Activated naive CD4-positive, alpha-beta T cell treated with anti-CD3 and anti-CD28 coated beads for 36 hours (primary cell): ENCODE measurements at regions not wholly inside any gene's neighbourhood (a gene's known extent, or its start where the extent isn't known, plus 50 kb on each side); places are given as distances from the start of the nearest gene placed in this dataset.
A peak's percentile ranks its signal among the peaks of the same experiment; 100 is the strongest.

ENCODE experiments used
- CTCF ChIA-PET: fragments of 350-600 bp; sonication (Branson Sonifier 250); formaldehyde crosslinking; loops from one replicate; lab custom pipeline; 2021; ENCODE audit warnings: antibody characterized with exemption; lab: Charles Lee
- DNase-seq: peaks from one replicate; pipeline ENCODE4 v3.0.0-alpha.2; 2020
- H3K27ac Mint-ChIP-seq: one replicate; pipeline ENCODE4 v1.8.0; 2021; ENCODE audit warnings: mild to moderate bottlenecking, mixed read lengths
- H3K27me3 Mint-ChIP-seq: one replicate; pipeline ENCODE4 v1.8.0; 2021; ENCODE audit warnings: low read depth, mixed read lengths
- H3K36me3 Mint-ChIP-seq: one replicate; pipeline ENCODE4 v1.8.0; 2021; ENCODE audit warnings: low read depth, mixed read lengths
- H3K4me1 Mint-ChIP-seq: one replicate; pipeline ENCODE4 v1.8.0; 2021; ENCODE audit warnings: low read depth, mixed read lengths
- H3K4me3 Mint-ChIP-seq: one replicate; pipeline ENCODE4 v1.8.0; 2021; ENCODE audit warnings: mild to moderate bottlenecking, moderate library complexity, mixed read lengths
- H3K9me3 Mint-ChIP-seq: one replicate; pipeline ENCODE4 v1.8.0; 2021; ENCODE audit warnings: mixed read lengths
- intact Hi-C: fragments of 100-400 bp; cut with micrococcal nuclease; formaldehyde crosslinking; loops from one replicate; pipeline ENCODE4 v1.15.1; 2023

- H3K36me3 Mint-ChIP-seq = no peaks in the 10 kb centered on the region
- no peaks in the 10 kb centered on the region for H3K4me1 Mint-ChIP-seq
- no peaks in the 10 kb centered on the region for H3K9me3 Mint-ChIP-seq
- no peak overlapping the region for H3K27ac Mint-ChIP-seq
- CTCF ChIA-PET = no interaction called here
- DNase-seq = no peak
- H3K27me3 Mint-ChIP-seq = peaks cover 35% of the 10 kb centered on the region
- intact Hi-C loops = no loop called here
- no peak overlapping the region for H3K4me3 Mint-ChIP-seq
Measured at GRCh38 chr11:59302991-59303390, 55.7 kb upstream of the OR5AN1 start.

GRCh38 chr11:59295435-59295834, 63.3 kb upstream of the OR5AN1 start:
- Mint-ChIP-seq H3K4me3 (no peak overlapping the region), H3K27me3 (peaks cover 24% of the 10 kb centered on the region), H3K27ac (no peak overlapping the region), H3K36me3 (no peaks in the 10 kb centered on the region), H3K9me3 (no peaks in the 10 kb centered on the region), H3K4me1 (no peaks in the 10 kb centered on the region)
- intact Hi-C loops = no loop called here
- DNase-seq = no peak
- CTCF ChIA-PET = no interaction called here

- Mint-ChIP-seq H3K36me3 (no peaks in the 10 kb centered on the region), H3K27me3 (peaks cover 13% of the 10 kb centered on the region), H3K9me3 (no peaks in the 10 kb centered on the region), H3K4me3 (no peak overlapping the region), H3K4me1 (no peaks in the 10 kb centered on the region), H3K27ac (no peak overlapping the region)
- no peak for DNase-seq
- CTCF ChIA-PET = interaction anchor here (2.8 kb wide), 1 partner anchor 121 kb away, joined by 12 read pairs; the partner anchor contains the start of gene DTX4
- intact Hi-C loops = no loop called here
Measured at GRCh38 chr11:59292611-59293010, 66.1 kb upstream of the OR5AN1 start.

GRCh38 chr11:59291228-59291627, 67.5 kb upstream of the OR5AN1 start:
- CTCF ChIA-PET = interaction anchor here (1.1 to 3.5 kb wide), 2 partner anchors 120 to 133 kb away, joined by 3 to 11 read pairs; partner anchors contain the start of gene DTX4
- H3K36me3 Mint-ChIP-seq = no peaks in the 10 kb centered on the region

GRCh38 chr11:59289356-59290181, 69.1 kb upstream of the OR5AN1 start:
- Mint-ChIP-seq H3K27ac (no peak overlapping the region), H3K27me3 (peaks cover 9% of the 10 kb centered on the region), H3K36me3 (no peaks in the 10 kb centered on the region), H3K9me3 (no peaks in the 10 kb centered on the region), H3K4me3 (no peak overlapping the region), H3K4me1 (peaks cover 2% of the 10 kb centered on the region)
- DNase-seq = no peak
- CTCF ChIA-PET = interaction anchor here (1.1 to 3.5 kb wide), 3 partner anchors 118 to 140 kb away, joined by 3 to 11 read pairs (median 5); partner anchors contain the start of gene DTX4
- intact Hi-C loops = loop anchor here (10.0 kb wide), 1 partner anchor 385 kb away; no protein-coding TSS in a partner anchor

More at GRCh38 chr11:59291228-59291627, 67.5 kb upstream of the OR5AN1 start:
- no peak for DNase-seq
- no peak overlapping the region for H3K4me3 Mint-ChIP-seq
- no peaks in the 10 kb centered on the region for H3K4me1 Mint-ChIP-seq
- no peaks in the 10 kb centered on the region for H3K9me3 Mint-ChIP-seq
- intact Hi-C loops = no loop called here
- H3K27ac Mint-ChIP-seq = no peak overlapping the region
- peaks cover 5% of the 10 kb centered on the region for H3K27me3 Mint-ChIP-seq

- no peaks in the 10 kb centered on the region for H3K9me3 Mint-ChIP-seq
- H3K27ac Mint-ChIP-seq = no peak overlapping the region
- CTCF ChIA-PET = interaction anchor here (0.9 to 1.5 kb wide), 5 partner anchors 18 to 145 kb away, joined by 3 to 6 read pairs (median 6); partner anchors contain the start of gene DTX4
- H3K36me3 Mint-ChIP-seq = no peaks in the 10 kb centered on the region
- H3K4me1 Mint-ChIP-seq = peaks cover 15% of the 10 kb centered on the region
- H3K4me3 Mint-ChIP-seq = no peak overlapping the region
- H3K27me3 Mint-ChIP-seq = peaks cover 11% of the 10 kb centered on the region
- DNase-seq = no peak
- intact Hi-C loops = loop anchor here (10.0 kb wide), 1 partner anchor 389 kb away; no protein-coding TSS in a partner anchor
Measured at GRCh38 chr11:59285716-59286260, 72.9 kb upstream of the OR5AN1 start.

- Mint-ChIP-seq H3K9me3 (no peaks in the 10 kb centered on the region), H3K27me3 (peaks cover 10% of the 10 kb centered on the region), H3K4me1 (peaks cover 15% of the 10 kb centered on the region), H3K4me3 (no peak overlapping the region), H3K36me3 (no peaks in the 10 kb centered on the region), H3K27ac (no peak overlapping the region)
- CTCF ChIA-PET = interaction anchor here (1.3 to 1.5 kb wide), 2 partner anchors 79 to 113 kb away, joined by 6 read pairs; partner anchors contain the start of gene DTX4
- no peak for DNase-seq
- intact Hi-C loops = loop anchor here (1.0 to 10.0 kb wide), 6 partner anchors 21 to 518 kb away; no protein-coding TSS in a partner anchor
Measured at GRCh38 chr11:59284773-59285129, 72.0 kb upstream of the MPEG1 start.

GRCh38 chr11:59283825-59284772, 71.4 kb upstream of the MPEG1 start:
- no peaks in the 10 kb centered on the region for H3K9me3 Mint-ChIP-seq
- DNase-seq = peak; percentile 62
- peak overlapping the region; percentile 26 for H3K4me3 Mint-ChIP-seq
- CTCF ChIA-PET = interaction anchor here (1.3 to 2.0 kb wide), 2 partner anchors 113 to 145 kb away, joined by 3 to 13 read pairs; partner anchors contain the start of gene DTX4
- peaks cover 8% of the 10 kb centered on the region for H3K27me3 Mint-ChIP-seq
- peaks cover 15% of the 10 kb centered on the region for H3K4me1 Mint-ChIP-seq
- intact Hi-C loops = loop anchor here (1.0 to 10.0 kb wide), 6 partner anchors 21 to 518 kb away; no protein-coding TSS in a partner anchor
- no peak overlapping the region for H3K27ac Mint-ChIP-seq
- no peaks in the 10 kb centered on the region for H3K36me3 Mint-ChIP-seq

- intact Hi-C loops = loop anchor here (5.0 to 10.0 kb wide), 2 partner anchors 391 to 519 kb away; no protein-coding TSS in a partner anchor
- no peaks in the 10 kb centered on the region for H3K9me3 Mint-ChIP-seq
- no peak overlapping the region for H3K4me3 Mint-ChIP-seq
- CTCF ChIA-PET = interaction anchor here (0.6 to 2.0 kb wide), 4 partner anchors 12 to 519 kb away, joined by 3 to 13 read pairs (median 3); partner anchors contain the start of gene DTX4
- H3K4me1 Mint-ChIP-seq = peaks cover 15% of the 10 kb centered on the region
- peaks cover 8% of the 10 kb centered on the region for H3K27me3 Mint-ChIP-seq
- H3K36me3 Mint-ChIP-seq = no peaks in the 10 kb centered on the region
- H3K27ac Mint-ChIP-seq = no peak overlapping the region
- DNase-seq = no peak
Measured at GRCh38 chr11:59283311-59283710, 70.6 kb upstream of the MPEG1 start.

- intact Hi-C loops = loop anchor here (5.0 to 10.0 kb wide), 2 partner anchors 394 to 521 kb away; no protein-coding TSS in a partner anchor
- CTCF ChIA-PET = no interaction called here
- Mint-ChIP-seq H3K4me1 (peaks cover 15% of the 10 kb centered on the region), H3K9me3 (no peaks in the 10 kb centered on the region), H3K4me3 (no peak overlapping the region), H3K27me3 (peaks cover 8% of the 10 kb centered on the region), H3K36me3 (no peaks in the 10 kb centered on the region), H3K27ac (no peak overlapping the region)
- no peak for DNase-seq
Measured at GRCh38 chr11:59281177-59281576, 68.5 kb upstream of the MPEG1 start.

GRCh38 chr11:59273373-59273841, 60.7 kb upstream of the MPEG1 start:
- Mint-ChIP-seq H3K4me1 (peaks cover 24% of the 10 kb centered on the region), H3K27ac (no peak overlapping the region), H3K9me3 (no peaks in the 10 kb centered on the region), H3K27me3 (no peaks in the 10 kb centered on the region), H3K4me3 (no peak overlapping the region), H3K36me3 (no peaks in the 10 kb centered on the region)
- intact Hi-C loops = no loop called here
- CTCF ChIA-PET = no interaction called here
- DNase-seq = no peak
